ENCODE measurements at regions not wholly inside any gene's neighbourhood (a gene's known extent, or its start where the extent isn't known, plus 50 kb on each side); places are given as distances from the start of the nearest gene placed in this dataset.

DNA sequence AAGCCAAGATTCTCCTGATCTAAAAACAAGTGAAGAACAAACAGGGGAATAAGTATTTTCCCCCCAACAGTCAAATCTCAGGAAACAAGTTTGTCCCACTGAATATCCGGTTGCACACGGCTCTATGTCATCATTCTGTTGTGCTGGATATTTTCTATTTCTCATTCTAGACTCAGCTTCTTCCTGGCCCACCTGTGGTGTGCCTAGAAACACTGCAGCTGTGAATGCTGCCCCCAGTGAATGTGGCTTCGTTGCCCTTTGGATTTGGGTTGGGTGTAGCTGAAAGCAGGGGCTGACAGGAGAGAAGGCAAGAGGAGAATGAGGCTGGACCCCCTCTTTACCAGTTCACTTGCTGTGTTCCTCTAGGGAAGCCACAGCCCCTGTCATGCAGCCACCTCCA, 181.2 kb upstream of the PROK2 start:
- no peak overlapping the region for H3K4me3 ChIP-seq (ENCODE audit: low read depth, low read length, poor library complexity, severe bottlenecking)
- intact Hi-C loops (cut with micrococcal nuclease; ENCODE audit: unreplicated experiment): no loop called here
- no TSS peak for BruUV-seq (replicated peaks)
- H3K36me3 ChIP-seq (ENCODE audit: insufficient read depth, low read length, poor library complexity, severe bottlenecking): no peaks in the 10 kb centered on the region
- no peak for TF ChIP-seq EZH2 (IDR thresholded peaks at IDR 0.05; ENCODE audit: borderline replicate concordance, low read depth, low read length, poor library complexity, severe bottlenecking)
- TF ChIP-seq, protein P1, sequence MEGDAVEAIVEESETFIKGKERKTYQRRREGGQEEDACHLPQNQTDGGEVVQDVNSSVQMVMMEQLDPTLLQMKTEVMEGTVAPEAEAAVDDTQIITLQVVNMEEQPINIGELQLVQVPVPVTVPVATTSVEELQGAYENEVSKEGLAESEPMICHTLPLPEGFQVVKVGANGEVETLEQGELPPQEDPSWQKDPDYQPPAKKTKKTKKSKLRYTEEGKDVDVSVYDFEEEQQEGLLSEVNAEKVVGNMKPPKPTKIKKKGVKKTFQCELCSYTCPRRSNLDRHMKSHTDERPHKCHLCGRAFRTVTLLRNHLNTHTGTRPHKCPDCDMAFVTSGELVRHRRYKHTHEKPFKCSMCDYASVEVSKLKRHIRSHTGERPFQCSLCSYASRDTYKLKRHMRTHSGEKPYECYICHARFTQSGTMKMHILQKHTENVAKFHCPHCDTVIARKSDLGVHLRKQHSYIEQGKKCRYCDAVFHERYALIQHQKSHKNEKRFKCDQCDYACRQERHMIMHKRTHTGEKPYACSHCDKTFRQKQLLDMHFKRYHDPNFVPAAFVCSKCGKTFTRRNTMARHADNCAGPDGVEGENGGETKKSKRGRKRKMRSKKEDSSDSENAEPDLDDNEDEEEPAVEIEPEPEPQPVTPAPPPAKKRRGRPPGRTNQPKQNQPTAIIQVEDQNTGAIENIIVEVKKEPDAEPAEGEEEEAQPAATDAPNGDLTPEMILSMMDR (conservative IDR thresholded peaks at IDR 0.05; ENCODE audit: low read depth, low read length): no peak
- DNase-seq (ENCODE audit: low spot score): no peak
- ChIA-PET POLR2A (ENCODE audit: low non-redundant PET) (no interaction called here), CTCF (no interaction called here)
- H3K27me3 ChIP-seq (replicated peaks; ENCODE audit: insufficient read depth, low read depth, low read length, poor library complexity): no peaks in the 10 kb centered on the region
- H3K4me1 ChIP-seq (ENCODE audit: insufficient read depth, low read length, poor library complexity, severe bottlenecking): no peaks in the 10 kb centered on the region
- H3K27ac ChIP-seq (ENCODE audit: low read depth, low read length, poor library complexity, severe bottlenecking): no peak overlapping the region
- H3K9me3 ChIP-seq (ENCODE audit: low read depth, low read length, poor library complexity, severe bottlenecking): no peaks in the 10 kb centered on the region

DNA sequence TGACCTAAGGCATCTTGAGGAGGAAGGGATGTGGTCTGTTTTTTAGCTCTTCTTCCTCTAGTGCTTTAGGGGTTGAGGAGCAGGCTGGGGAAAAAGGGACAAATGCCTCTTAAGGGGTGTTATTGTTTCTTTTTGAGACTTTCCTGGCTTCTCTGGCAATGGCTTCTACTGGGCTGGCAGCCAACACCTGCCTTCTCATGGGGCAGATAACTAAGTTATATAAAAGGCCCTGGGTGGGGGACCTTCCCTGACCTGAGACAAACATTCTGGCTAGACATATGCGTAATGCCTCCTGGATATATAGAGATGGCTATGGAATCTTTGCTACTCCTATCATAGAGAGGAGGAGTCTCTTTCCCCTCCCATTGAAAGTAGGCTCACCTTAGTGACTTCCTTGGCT, 179.2 kb upstream of the PROK2 start:
- CTCF ChIA-PET: no interaction called here
- no TSS peak for BruUV-seq (replicated peaks)
- intact Hi-C loops (cut with micrococcal nuclease; ENCODE audit: unreplicated experiment): no loop called here

DNA sequence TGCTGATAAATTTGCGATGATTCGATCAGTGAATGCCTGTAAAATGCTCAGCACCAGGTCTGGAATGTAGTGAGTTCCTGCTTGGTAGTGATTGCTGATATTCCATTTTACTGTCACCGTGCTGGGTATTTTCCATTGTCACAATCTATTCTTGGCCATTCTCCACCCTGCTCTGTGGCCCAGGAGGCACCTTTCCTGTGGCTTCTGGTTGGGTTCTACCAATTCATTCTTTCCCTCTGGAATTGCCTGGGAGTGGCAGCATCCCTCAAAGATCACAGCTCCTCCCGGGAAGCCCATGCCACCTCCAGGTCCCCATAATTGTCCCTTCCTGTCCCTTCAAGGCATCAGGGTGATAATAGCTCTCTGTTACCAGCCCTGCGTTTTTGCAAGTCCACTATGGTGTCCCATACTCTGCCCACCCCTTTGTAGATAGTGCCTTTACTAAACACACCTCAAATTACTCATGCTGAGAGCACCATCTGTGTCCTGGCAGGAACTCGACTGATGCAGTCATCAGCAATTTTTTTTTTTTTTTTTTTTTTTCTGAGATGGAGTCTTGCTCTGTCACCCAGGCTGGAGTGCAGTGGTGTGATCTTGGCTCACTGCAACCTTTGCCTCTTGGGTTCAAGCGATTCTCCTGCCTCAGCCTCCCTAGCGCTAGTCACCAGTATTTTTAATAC, 177.8 kb upstream of the PROK2 start:
- POLR2A ChIA-PET (ENCODE audit: low non-redundant PET): no interaction called here
- Histone ChIP-seq H3K27ac (ENCODE audit: low read depth, low read length, poor library complexity, severe bottlenecking) (no peak overlapping the region), H3K36me3 (ENCODE audit: insufficient read depth, low read length, poor library complexity, severe bottlenecking) (no peaks in the 10 kb centered on the region), H3K4me3 (ENCODE audit: low read depth, low read length, poor library complexity, severe bottlenecking) (no peak overlapping the region), H3K27me3 (replicated peaks; ENCODE audit: insufficient read depth, low read depth, low read length, poor library complexity) (no peaks in the 10 kb centered on the region), H3K4me1 (ENCODE audit: insufficient read depth, low read length, poor library complexity, severe bottlenecking) (no peaks in the 10 kb centered on the region), H3K9me3 (ENCODE audit: low read depth, low read length, poor library complexity, severe bottlenecking) (no peaks in the 10 kb centered on the region)
- CTCF ChIA-PET: no interaction called here
- DNase-seq (ENCODE audit: low spot score): no peak
- TF ChIP-seq, protein P1 (conservative IDR thresholded peaks at IDR 0.05; ENCODE audit: low read depth, low read length): no peak
- no peak for TF ChIP-seq EZH2 (IDR thresholded peaks at IDR 0.05; ENCODE audit: borderline replicate concordance, low read depth, low read length, poor library complexity, severe bottlenecking)
- intact Hi-C loops (cut with micrococcal nuclease; ENCODE audit: unreplicated experiment): no loop called here
- no TSS peak for BruUV-seq (replicated peaks)

More for the DNA sequence above, 179.2 kb upstream of the PROK2 start:
- no peaks in the 10 kb centered on the region for H3K36me3 ChIP-seq (ENCODE audit: insufficient read depth, low read length, poor library complexity, severe bottlenecking)
- H3K4me3 ChIP-seq (ENCODE audit: low read depth, low read length, poor library complexity, severe bottlenecking): no peak overlapping the region
- TF ChIP-seq, protein P1 (conservative IDR thresholded peaks at IDR 0.05; ENCODE audit: low read depth, low read length): no peak
- no peak for TF ChIP-seq EZH2 (IDR thresholded peaks at IDR 0.05; ENCODE audit: borderline replicate concordance, low read depth, low read length, poor library complexity, severe bottlenecking)
- POLR2A ChIA-PET (ENCODE audit: low non-redundant PET): no interaction called here
- H3K27ac ChIP-seq (ENCODE audit: low read depth, low read length, poor library complexity, severe bottlenecking): no peak overlapping the region
- H3K9me3 ChIP-seq (ENCODE audit: low read depth, low read length, poor library complexity, severe bottlenecking): no peaks in the 10 kb centered on the region
- DNase-seq (ENCODE audit: low spot score): no peak
- no peaks in the 10 kb centered on the region for H3K4me1 ChIP-seq (ENCODE audit: insufficient read depth, low read length, poor library complexity, severe bottlenecking)
- H3K27me3 ChIP-seq (replicated peaks; ENCODE audit: insufficient read depth, low read depth, low read length, poor library complexity): no peaks in the 10 kb centered on the region
